Tibial nerve (tissue), 4 donors: ENCODE measurements at regions not wholly inside any gene's neighbourhood (a gene's known extent, or its start where the extent isn't known, plus 50 kb on each side); places are given as distances from the start of the nearest gene placed in this dataset.

ENCODE experiments used
- DNase-seq, 2 donors: peaks; one replicate each; pipeline ENCODE4 v3.0.0-alpha.2; 2019; ENCODE audit warnings: low spot score in 2 of 2
- H3K27ac ChIP-seq, 4 donors: fragments of 200-600 bp; sonication (generic) in 3 of 4; one replicate each; pipeline ENCODE4 v1.5.1; 2017 to 2019; ENCODE audit warnings: mild to moderate bottlenecking in 1 of 4
- H3K27me3 ChIP-seq, 2 donors: fragments of 200-600 bp; sonication (generic) in 1 of 2; one replicate each; pipeline versions ENCODE4 v1.5.1 to v1.6.0; 2017 to 2019
- H3K36me3 ChIP-seq, 3 donors: fragments of 200-600 bp; sonication (generic); one replicate each; pipeline ENCODE4 v1.5.1; 2018 to 2019
- H3K4me1 ChIP-seq, 4 donors: fragments of 200-600 bp; sonication (generic) in 3 of 4; one replicate each; pipeline ENCODE4 v1.5.1; 2017 to 2019
- H3K4me3 ChIP-seq, 4 donors: fragments of 200-600 bp; sonication (generic) in 3 of 4; one replicate each; pipeline ENCODE4 v1.5.1; 2017 to 2019; ENCODE audit warnings: mild to moderate bottlenecking in 1 of 4, moderate library complexity in 1 of 4
- H3K9me3 ChIP-seq, 4 donors: fragments of 200-600 bp; sonication (generic) in 3 of 4; one replicate each; pipeline ENCODE4 v1.5.1; 2017 to 2019
- EP300 ChIP-seq, 2 donors: sonication (generic); formaldehyde crosslinking; IDR thresholded peaks; one replicate each; pipeline ENCODE4 v1.6.1; 2017; ENCODE audit warnings: antibody characterized with exemption in 2 of 2, mild to moderate bottlenecking in 1 of 2
- POLR2A ChIP-seq, 2 donors: fragments of 450-650 bp; IDR thresholded peaks; one replicate each; pipeline ENCODE4 v1.6.1; 2017; ENCODE audit warnings: antibody characterized with exemption in 2 of 2, mild to moderate bottlenecking in 2 of 2, moderate library complexity in 2 of 2
- WGBS, 2 donors: methylation state at CpG; one replicate each; pipeline ENCODE4 v1.1.5; 2018; 5-methylcytosine and 5-hydroxymethylcytosine counted together
- TF ChIP-seq, protein P1 (sequence below), 5 experiments: fragments of 200-600 bp in 3 of 5; fragments of 450-650 bp in 2 of 5; sonication (generic) in 3 of 5; IDR thresholded peaks; one replicate each; pipeline ENCODE4 v1.5.1; 2016 to 2019; ENCODE audit warnings: antibody characterized with exemption in 5 of 5, mild to moderate bottlenecking in 3 of 5, moderate library complexity in 2 of 5

DNA sequence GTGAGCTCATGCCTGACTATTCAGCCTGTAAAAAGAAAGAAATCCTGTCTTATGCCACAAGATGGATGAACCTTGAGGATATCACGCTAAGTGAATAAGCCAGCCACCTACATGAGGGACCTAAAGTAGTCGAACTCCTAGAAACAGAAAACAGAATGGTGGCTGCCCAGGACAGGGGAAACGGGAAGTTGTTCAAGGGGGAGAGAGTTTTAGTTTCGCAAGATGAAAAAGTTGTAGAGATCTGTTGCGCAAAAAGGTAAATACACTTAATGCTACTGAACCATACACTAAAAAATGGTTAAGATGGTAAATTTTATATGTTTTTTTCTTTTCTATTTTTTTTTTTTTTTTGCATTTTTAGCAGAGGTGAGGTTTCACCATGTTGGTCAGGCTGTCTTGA, 74.1 kb upstream of the RALY start:
- no peak overlapping the region for H3K27ac ChIP-seq
- 78 to 89% methylated on average over 5 of the region's 5 CpGs for WGBS, 2 donors
- H3K27me3 ChIP-seq: no peaks in the 10 kb centered on the region
- H3K4me1 ChIP-seq: peaks cover 0 to 8% (median 2%) of the 10 kb centered on the region in 4 donors
- TF ChIP-seq, protein P1, sequence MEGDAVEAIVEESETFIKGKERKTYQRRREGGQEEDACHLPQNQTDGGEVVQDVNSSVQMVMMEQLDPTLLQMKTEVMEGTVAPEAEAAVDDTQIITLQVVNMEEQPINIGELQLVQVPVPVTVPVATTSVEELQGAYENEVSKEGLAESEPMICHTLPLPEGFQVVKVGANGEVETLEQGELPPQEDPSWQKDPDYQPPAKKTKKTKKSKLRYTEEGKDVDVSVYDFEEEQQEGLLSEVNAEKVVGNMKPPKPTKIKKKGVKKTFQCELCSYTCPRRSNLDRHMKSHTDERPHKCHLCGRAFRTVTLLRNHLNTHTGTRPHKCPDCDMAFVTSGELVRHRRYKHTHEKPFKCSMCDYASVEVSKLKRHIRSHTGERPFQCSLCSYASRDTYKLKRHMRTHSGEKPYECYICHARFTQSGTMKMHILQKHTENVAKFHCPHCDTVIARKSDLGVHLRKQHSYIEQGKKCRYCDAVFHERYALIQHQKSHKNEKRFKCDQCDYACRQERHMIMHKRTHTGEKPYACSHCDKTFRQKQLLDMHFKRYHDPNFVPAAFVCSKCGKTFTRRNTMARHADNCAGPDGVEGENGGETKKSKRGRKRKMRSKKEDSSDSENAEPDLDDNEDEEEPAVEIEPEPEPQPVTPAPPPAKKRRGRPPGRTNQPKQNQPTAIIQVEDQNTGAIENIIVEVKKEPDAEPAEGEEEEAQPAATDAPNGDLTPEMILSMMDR (IDR thresholded peaks at IDR 0.05): no peak
- no peak for TF ChIP-seq POLR2A (IDR thresholded peaks at IDR 0.05)
- TF ChIP-seq EP300 (IDR thresholded peaks at IDR 0.05): no peak
- no peaks in the 10 kb centered on the region for H3K9me3 ChIP-seq
- no peak overlapping the region for H3K4me3 ChIP-seq
- no peaks in the 10 kb centered on the region for H3K36me3 ChIP-seq
- no peak for DNase-seq

DNA sequence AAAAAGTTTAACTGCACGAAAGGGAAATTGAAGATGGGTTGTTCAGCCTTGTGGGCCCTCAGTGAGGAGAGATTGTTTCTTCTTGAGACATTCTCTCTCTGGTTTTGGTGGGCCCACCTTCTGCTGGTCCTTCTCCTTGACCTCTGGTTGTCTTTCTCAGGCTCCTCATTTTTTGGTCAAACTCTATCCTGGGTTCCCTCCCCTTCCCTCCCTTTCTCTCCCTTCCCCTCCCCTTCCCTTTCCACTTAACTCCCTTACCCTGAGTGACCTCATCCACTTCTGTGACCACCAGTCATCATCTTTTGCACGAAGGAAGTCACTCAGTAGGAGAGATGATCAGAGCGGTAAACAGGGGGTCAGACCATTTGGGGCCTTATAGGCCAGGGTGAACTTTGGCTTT, 71.5 kb upstream of the RALY start:
- H3K27ac ChIP-seq: no peak overlapping the region
- no peak overlapping the region for H3K4me3 ChIP-seq
- 61 to 64% methylated on average over 3 of the region's 3 CpGs for WGBS, 2 donors
- H3K36me3 ChIP-seq: no peaks in the 10 kb centered on the region
- TF ChIP-seq, protein P1 (IDR thresholded peaks at IDR 0.05): no peak
- no peak for TF ChIP-seq EP300 (IDR thresholded peaks at IDR 0.05)
- peaks cover 0 to 8% (median 2%) of the 10 kb centered on the region in 4 donors for H3K4me1 ChIP-seq
- H3K9me3 ChIP-seq: no peaks in the 10 kb centered on the region
- DNase-seq: no peak
- no peaks in the 10 kb centered on the region for H3K27me3 ChIP-seq

DNA sequence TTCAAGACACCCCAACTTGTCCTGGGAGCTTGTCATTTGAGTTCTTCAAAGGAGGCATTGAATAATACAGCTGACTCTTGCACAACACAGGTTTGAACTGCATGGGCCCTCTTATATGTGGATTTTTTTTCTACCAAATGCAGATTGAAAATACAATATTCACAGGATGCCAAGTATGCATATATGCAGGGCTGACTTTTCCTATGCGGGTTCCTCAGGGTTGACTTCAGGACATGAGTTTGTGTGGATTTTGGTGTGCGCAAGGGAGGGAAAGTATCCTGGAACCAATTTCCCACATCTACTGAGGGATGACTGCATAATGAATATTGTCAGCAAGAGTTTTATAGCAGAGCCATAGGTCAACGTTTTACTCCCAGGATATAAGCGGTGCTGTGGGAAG, 70.0 kb upstream of the RALY start:
- no peaks in the 10 kb centered on the region for H3K27me3 ChIP-seq
- H3K27ac ChIP-seq: no peak overlapping the region
- H3K4me3 ChIP-seq: no peak overlapping the region
- TF ChIP-seq EP300 (IDR thresholded peaks at IDR 0.05) (no peak), POLR2A (IDR thresholded peaks at IDR 0.05) (no peak)
- TF ChIP-seq, protein P1 (IDR thresholded peaks at IDR 0.05): no peak
- H3K36me3 ChIP-seq: no peaks in the 10 kb centered on the region
- DNase-seq: no peak
- 88% methylated on average over 4 of the region's 4 CpGs for WGBS, 2 donors
- H3K4me1 ChIP-seq: no peaks in the 10 kb centered on the region
- no peaks in the 10 kb centered on the region for H3K9me3 ChIP-seq

- no peak for DNase-seq
- no peaks in the 10 kb centered on the region for H3K27me3 ChIP-seq
- no peaks in the 10 kb centered on the region for H3K9me3 ChIP-seq
- 77 to 78% methylated on average over 2 of the region's 2 CpGs for WGBS, 2 donors
- no peaks in the 10 kb centered on the region for H3K36me3 ChIP-seq
- no peaks in the 10 kb centered on the region for H3K4me1 ChIP-seq
- H3K27ac ChIP-seq: no peak overlapping the region
- no peak overlapping the region for H3K4me3 ChIP-seq
- no peak for TF ChIP-seq POLR2A (IDR thresholded peaks at IDR 0.05)
- no peak for TF ChIP-seq EP300 (IDR thresholded peaks at IDR 0.05)
- TF ChIP-seq, protein P1 (IDR thresholded peaks at IDR 0.05): no peak
These were observed 67.8 kb upstream of the RALY start for GRCh38 chr20:33925867-33926266.

DNA sequence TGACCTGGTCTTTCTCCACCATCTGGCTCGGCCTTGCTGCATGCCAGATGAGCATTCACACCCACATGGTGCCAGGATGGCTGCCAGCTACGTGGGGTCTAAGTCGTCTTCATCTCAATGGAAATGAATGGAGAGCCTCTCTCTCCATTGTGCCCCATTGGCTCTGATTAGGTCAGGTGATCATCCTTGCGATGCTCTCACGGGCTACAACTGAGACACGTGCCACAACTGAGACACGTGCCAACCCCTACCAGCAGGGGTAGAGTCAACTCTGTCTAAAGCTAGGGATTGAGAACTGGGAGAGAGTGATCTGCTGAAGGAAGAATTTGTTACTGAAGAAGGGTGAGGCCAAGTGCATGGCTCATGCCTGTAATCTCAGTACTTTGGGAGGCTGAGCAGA, 67.3 kb upstream of the RALY start:
- no peak for DNase-seq
- 83 to 87% methylated on average over 7 of the region's 7 CpGs for WGBS, 2 donors

GRCh38 chr20:33927724-33928123, 66.0 kb upstream of the RALY start:
- Histone ChIP-seq H3K36me3 (no peaks in the 10 kb centered on the region), H3K27me3 (no peaks in the 10 kb centered on the region)
- WGBS, 2 donors: 73 to 75% methylated on average over 5 of the region's 5 CpGs

More for the DNA sequence above, 67.3 kb upstream of the RALY start:
- TF ChIP-seq POLR2A (IDR thresholded peaks at IDR 0.05): no peak
- no peak overlapping the region for H3K27ac ChIP-seq
- no peaks in the 10 kb centered on the region for H3K4me1 ChIP-seq
- no peaks in the 10 kb centered on the region for H3K27me3 ChIP-seq
- no peaks in the 10 kb centered on the region for H3K9me3 ChIP-seq
- no peak overlapping the region for H3K4me3 ChIP-seq
- H3K36me3 ChIP-seq: no peaks in the 10 kb centered on the region

More at GRCh38 chr20:33927724-33928123, 66.0 kb upstream of the RALY start:
- Histone ChIP-seq H3K4me1 (no peaks in the 10 kb centered on the region), H3K4me3 (no peak overlapping the region), H3K9me3 (no peaks in the 10 kb centered on the region), H3K27ac (no peak overlapping the region)
- DNase-seq: no peak
- no peak for TF ChIP-seq EP300 (IDR thresholded peaks at IDR 0.05)
- TF ChIP-seq, protein P1 (IDR thresholded peaks at IDR 0.05): no peak
- TF ChIP-seq POLR2A (IDR thresholded peaks at IDR 0.05): no peak
